Dermis microvascular lymphatic vessel endothelial cell (primary cell): ENCODE measurements at regions not wholly inside any gene's neighbourhood (a gene's known extent, or its start where the extent isn't known, plus 50 kb on each side); places are given as distances from the start of the nearest gene placed in this dataset.
"Not testable (repeated sequence)": the region's sequence is repeated elsewhere in the genome, so short reads cannot be mapped to it uniquely, and the experiment has no call there.

Experiments used
- DNase-seq, 2 donors: peaks; one replicate each; pipeline versions ENCODE4 v3.0.0 to v3.0.0-alpha.2; 2010; ENCODE audit warnings: low read depth in 2 of 2

GRCh38 chr4:155026715-155027114 lies 181.7 kb upstream of the NPY2R start:
- peak; percentile 50 to 79 for DNase-seq

- DNase-seq, result no peak
These were observed 175.8 kb upstream of the NPY2R start for GRCh38 chr4:155032521-155033229.

GRCh38 chr4:155033604-155034003 lies 174.8 kb upstream of the NPY2R start:
- no peak for DNase-seq

- no peak for DNase-seq
These were observed 171.4 kb upstream of the NPY2R start for GRCh38 chr4:155037031-155037430.

- no peak for DNase-seq
These were observed 170.0 kb upstream of the NPY2R start for GRCh38 chr4:155038459-155038858.

- no peak for DNase-seq
These were observed 169.3 kb upstream of the NPY2R start for GRCh38 chr4:155039162-155039561.

GRCh38 chr4:155040031-155040430 lies 168.4 kb upstream of the NPY2R start:
- no peak for DNase-seq

GRCh38 chr4:155042014-155042413 lies 166.4 kb upstream of the NPY2R start:
- no peak for DNase-seq

- not testable (repeated sequence) for DNase-seq
These were observed 164.2 kb upstream of the NPY2R start for GRCh38 chr4:155044251-155044650.

- DNase-seq, result peak; percentile 25 to 77
These were observed 160.7 kb upstream of the NPY2R start for GRCh38 chr4:155047755-155048154.

- DNase-seq, result not testable (repeated sequence)
These were observed 154.4 kb upstream of the NPY2R start for GRCh38 chr4:155054042-155054441.

- DNase-seq, result no peak
These were observed 148.0 kb upstream of the NPY2R start for GRCh38 chr4:155060419-155060818.

- no peak for DNase-seq
These were observed 147.6 kb upstream of the NPY2R start for GRCh38 chr4:155060873-155061272.

GRCh38 chr4:155062948-155063347 lies 145.5 kb upstream of the NPY2R start:
- no peak for DNase-seq

- not testable (repeated sequence) for DNase-seq
These were observed 143.5 kb upstream of the NPY2R start for GRCh38 chr4:155064934-155065333.

GRCh38 chr4:155066871-155067270 lies 141.6 kb upstream of the NPY2R start:
- DNase-seq, result no peak

GRCh38 chr4:155071962-155072361 lies 136.5 kb upstream of the NPY2R start:
- DNase-seq, result no peak

- DNase-seq, result no peak
These were observed 136.0 kb upstream of the NPY2R start for GRCh38 chr4:155072417-155072816.

GRCh38 chr4:155073852-155074251 lies 134.6 kb upstream of the NPY2R start:
- no peak for DNase-seq

- no peak for DNase-seq
These were observed 132.1 kb upstream of the NPY2R start for GRCh38 chr4:155076256-155076785.

- no peak for DNase-seq
These were observed 130.8 kb upstream of the NPY2R start for GRCh38 chr4:155077452-155078229.

- DNase-seq, result peak; percentile 56 to 80
These were observed 128.6 kb upstream of the NPY2R start for GRCh38 chr4:155079871-155080270.

GRCh38 chr4:155081222-155081621 lies 127.2 kb upstream of the NPY2R start:
- DNase-seq, result no peak
